ENCODE measurements at regions not wholly inside any gene's neighbourhood (a gene's known extent, or its start where the extent isn't known, plus 50 kb on each side); places are given as distances from the start of the nearest gene placed in this dataset.

DNA sequence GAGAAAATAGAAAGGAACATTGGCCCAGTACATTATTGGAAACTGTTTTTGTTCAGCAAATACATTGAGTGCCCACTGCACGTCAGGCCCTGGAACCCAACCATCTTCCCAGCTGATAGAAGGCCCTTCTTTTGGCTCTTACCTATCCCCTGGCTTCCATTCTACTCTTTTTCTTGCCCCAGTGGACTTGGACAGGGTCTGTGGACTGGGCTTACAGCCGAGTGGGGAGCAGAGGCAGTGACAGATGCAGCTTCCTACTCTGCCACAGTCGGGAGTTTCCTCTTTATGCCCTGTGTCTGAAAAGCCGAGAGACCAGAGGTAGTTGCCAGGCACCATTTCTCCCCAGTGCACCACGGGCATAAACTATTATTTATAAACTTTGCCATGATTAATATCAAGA, 70.4 kb downstream of the ARHGAP35 start:
- Histone ChIP-seq H3K27me3 (replicated peaks; ENCODE audit: insufficient read depth, low read depth, low read length, poor library complexity) (no peaks in the 10 kb centered on the region), H3K4me1 (ENCODE audit: insufficient read depth, low read length, poor library complexity, severe bottlenecking) (peaks cover 54% of the 10 kb centered on the region), H3K4me3 (ENCODE audit: low read depth, low read length, poor library complexity, severe bottlenecking) (no peak overlapping the region), H3K27ac (ENCODE audit: low read depth, low read length, poor library complexity, severe bottlenecking) (peak overlapping the region; percentile 14), H3K9me3 (ENCODE audit: low read depth, low read length, poor library complexity, severe bottlenecking) (no peaks in the 10 kb centered on the region), H3K36me3 (ENCODE audit: insufficient read depth, low read length, poor library complexity, severe bottlenecking) (no peaks in the 10 kb centered on the region)
- no TSS peak for BruUV-seq (replicated peaks)
- TF ChIP-seq, protein P1, sequence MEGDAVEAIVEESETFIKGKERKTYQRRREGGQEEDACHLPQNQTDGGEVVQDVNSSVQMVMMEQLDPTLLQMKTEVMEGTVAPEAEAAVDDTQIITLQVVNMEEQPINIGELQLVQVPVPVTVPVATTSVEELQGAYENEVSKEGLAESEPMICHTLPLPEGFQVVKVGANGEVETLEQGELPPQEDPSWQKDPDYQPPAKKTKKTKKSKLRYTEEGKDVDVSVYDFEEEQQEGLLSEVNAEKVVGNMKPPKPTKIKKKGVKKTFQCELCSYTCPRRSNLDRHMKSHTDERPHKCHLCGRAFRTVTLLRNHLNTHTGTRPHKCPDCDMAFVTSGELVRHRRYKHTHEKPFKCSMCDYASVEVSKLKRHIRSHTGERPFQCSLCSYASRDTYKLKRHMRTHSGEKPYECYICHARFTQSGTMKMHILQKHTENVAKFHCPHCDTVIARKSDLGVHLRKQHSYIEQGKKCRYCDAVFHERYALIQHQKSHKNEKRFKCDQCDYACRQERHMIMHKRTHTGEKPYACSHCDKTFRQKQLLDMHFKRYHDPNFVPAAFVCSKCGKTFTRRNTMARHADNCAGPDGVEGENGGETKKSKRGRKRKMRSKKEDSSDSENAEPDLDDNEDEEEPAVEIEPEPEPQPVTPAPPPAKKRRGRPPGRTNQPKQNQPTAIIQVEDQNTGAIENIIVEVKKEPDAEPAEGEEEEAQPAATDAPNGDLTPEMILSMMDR (conservative IDR thresholded peaks at IDR 0.05; ENCODE audit: low read depth, low read length): no peak
- TF ChIP-seq EZH2 (IDR thresholded peaks at IDR 0.05; ENCODE audit: borderline replicate concordance, low read depth, low read length, poor library complexity, severe bottlenecking): no peak
- DNase-seq (ENCODE audit: low spot score): no peak
- POLR2A ChIA-PET (ENCODE audit: low non-redundant PET): no interaction called here
- intact Hi-C loops (cut with micrococcal nuclease; ENCODE audit: unreplicated experiment): no loop called here
- CTCF ChIA-PET: no interaction called here

DNA sequence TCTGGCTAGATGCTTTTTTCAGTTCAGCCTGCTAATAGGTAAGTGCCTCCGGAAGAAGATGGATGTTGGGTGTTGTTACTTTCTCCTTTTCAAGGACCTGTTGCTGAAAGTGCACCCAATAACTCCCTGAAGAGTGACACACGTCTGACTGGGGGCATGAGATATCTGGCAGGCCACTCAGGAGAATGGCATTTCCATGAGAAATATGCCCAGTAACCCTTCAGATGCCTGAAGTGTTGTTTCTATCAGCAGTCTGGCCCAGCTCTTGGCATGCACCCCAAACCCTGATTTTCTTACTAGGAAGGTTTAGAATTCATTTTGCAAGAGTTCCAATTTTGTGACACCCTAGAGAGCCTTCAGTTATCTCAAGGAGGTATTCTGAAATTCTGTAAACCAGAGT, 71.5 kb downstream of the ARHGAP35 start:
- DNase-seq (ENCODE audit: low spot score): no peak
- no peak overlapping the region for H3K4me3 ChIP-seq (ENCODE audit: low read depth, low read length, poor library complexity, severe bottlenecking)
- POLR2A ChIA-PET (ENCODE audit: low non-redundant PET): no interaction called here
- peaks cover 43% of the 10 kb centered on the region for H3K4me1 ChIP-seq (ENCODE audit: insufficient read depth, low read length, poor library complexity, severe bottlenecking)
- H3K36me3 ChIP-seq (ENCODE audit: insufficient read depth, low read length, poor library complexity, severe bottlenecking): no peaks in the 10 kb centered on the region
- no peaks in the 10 kb centered on the region for H3K9me3 ChIP-seq (ENCODE audit: low read depth, low read length, poor library complexity, severe bottlenecking)
- H3K27me3 ChIP-seq (replicated peaks; ENCODE audit: insufficient read depth, low read depth, low read length, poor library complexity): no peaks in the 10 kb centered on the region
- CTCF ChIA-PET: no interaction called here
- H3K27ac ChIP-seq (ENCODE audit: low read depth, low read length, poor library complexity, severe bottlenecking): no peak overlapping the region
- intact Hi-C loops (cut with micrococcal nuclease; ENCODE audit: unreplicated experiment): no loop called here
- no TSS peak for BruUV-seq (replicated peaks)
- TF ChIP-seq, protein P1 (conservative IDR thresholded peaks at IDR 0.05; ENCODE audit: low read depth, low read length): no peak

DNA sequence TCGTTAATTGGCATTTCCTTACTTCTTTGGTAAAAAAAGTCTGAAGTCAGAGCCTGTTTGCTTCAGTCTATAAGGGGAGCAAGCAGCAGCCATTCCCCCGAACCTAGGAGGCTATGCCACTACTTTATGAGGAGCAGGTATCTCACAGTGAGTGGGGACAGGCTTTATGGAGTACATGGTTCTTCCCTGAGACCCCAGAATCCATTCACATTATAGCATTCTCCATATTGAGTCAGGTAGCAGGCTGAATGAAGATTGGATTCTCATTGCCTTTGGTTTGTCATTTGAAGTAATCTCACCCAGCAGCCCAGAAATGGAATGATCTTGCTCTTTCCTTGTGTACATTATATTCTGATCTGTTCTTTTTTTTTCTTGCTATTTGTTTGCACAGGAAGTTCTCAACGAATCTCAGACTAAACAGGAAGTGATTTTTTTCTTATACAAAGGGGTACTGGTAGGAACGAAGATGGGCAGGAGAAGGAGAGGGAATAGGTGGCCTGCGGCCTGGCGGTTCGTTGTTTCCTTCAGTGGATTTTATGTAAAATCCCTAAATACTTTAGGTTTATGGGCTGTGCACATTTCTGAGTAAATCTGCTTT, 74.4 kb downstream of the ARHGAP35 start:
- Histone ChIP-seq H3K9me3 (ENCODE audit: low read depth, low read length, poor library complexity, severe bottlenecking) (no peaks in the 10 kb centered on the region), H3K4me1 (ENCODE audit: insufficient read depth, low read length, poor library complexity, severe bottlenecking) (peaks cover 21% of the 10 kb centered on the region), H3K27me3 (replicated peaks; ENCODE audit: insufficient read depth, low read depth, low read length, poor library complexity) (no peaks in the 10 kb centered on the region), H3K36me3 (ENCODE audit: insufficient read depth, low read length, poor library complexity, severe bottlenecking) (peaks cover 6% of the 10 kb centered on the region), H3K4me3 (ENCODE audit: low read depth, low read length, poor library complexity, severe bottlenecking) (no peak overlapping the region), H3K27ac (ENCODE audit: low read depth, low read length, poor library complexity, severe bottlenecking) (peak overlapping the region; percentile 21)
- intact Hi-C loops (cut with micrococcal nuclease; ENCODE audit: unreplicated experiment): no loop called here
- ChIA-PET CTCF (no interaction called here), POLR2A (ENCODE audit: low non-redundant PET) (no interaction called here)
- DNase-seq (ENCODE audit: low spot score): no peak
- BruUV-seq (replicated peaks): no TSS peak
- TF ChIP-seq, protein P1 (conservative IDR thresholded peaks at IDR 0.05; ENCODE audit: low read depth, low read length): no peak
- no peak for TF ChIP-seq EZH2 (IDR thresholded peaks at IDR 0.05; ENCODE audit: borderline replicate concordance, low read depth, low read length, poor library complexity, severe bottlenecking)
